Nephron (organoid): ENCODE measurements at regions not wholly inside any gene's neighbourhood (a gene's known extent, or its start where the extent isn't known, plus 50 kb on each side); places are given as distances from the start of the nearest gene placed in this dataset.

Experiments
- H3K27ac Mint-ChIP-seq, 3 experiments: 2 replicates each; pipeline ENCODE4 v1.8.0; 2020; ENCODE audit warnings: mixed read lengths in 3 of 3, mild to moderate bottlenecking in 2 of 3, moderate library complexity in 1 of 3
- H3K27me3 Mint-ChIP-seq: 2 replicates; pipeline ENCODE4 v1.8.0; 2021; ENCODE audit warnings: low read depth, mild to moderate bottlenecking, moderate library complexity, mixed read lengths
- H3K36me3 Mint-ChIP-seq: 2 replicates; pipeline ENCODE4 v1.8.0; 2020; ENCODE audit warnings: low read depth, mixed read lengths
- H3K4me1 Mint-ChIP-seq: 2 replicates; pipeline ENCODE4 v1.8.0; 2020; ENCODE audit warnings: mixed read lengths
- H3K4me3 Mint-ChIP-seq, 3 experiments: 2 replicates each; pipeline ENCODE4 v1.8.0; 2020; ENCODE audit warnings: mild to moderate bottlenecking in 3 of 3, mixed read lengths in 3 of 3, moderate library complexity in 2 of 3
- H3K9me3 Mint-ChIP-seq: 2 replicates; pipeline ENCODE4 v1.8.0; 2020; ENCODE audit warnings: mixed read lengths
- TF ChIP-seq, protein P1 (sequence below), 3 experiments: fragments of 200-600 bp; sonication (generic); IDR thresholded peaks; one replicate each; pipeline ENCODE4 v1.5.0; 2021; ENCODE audit warnings: antibody characterized with exemption in 3 of 3; ENCODE audit not compliant: unreplicated experiment in 3 of 3

DNA sequence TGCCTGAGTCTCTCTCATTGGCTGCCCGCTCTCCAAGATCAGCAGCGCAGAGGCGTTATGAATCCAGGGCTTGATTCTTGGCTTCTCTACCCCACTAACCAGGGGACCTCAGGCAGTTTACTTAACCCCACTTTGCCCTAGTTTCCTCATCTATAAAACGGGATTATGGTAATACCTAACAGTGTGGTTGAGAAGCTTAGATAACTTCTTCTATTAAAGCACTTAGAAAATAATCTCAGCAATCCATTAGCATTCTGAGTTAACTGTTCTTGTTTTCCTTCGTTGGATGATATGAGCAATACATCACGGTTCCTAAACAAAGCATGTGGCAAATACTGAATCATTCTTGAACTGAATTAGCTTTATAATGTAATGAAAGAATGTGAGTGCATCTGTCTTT, 116.3 kb upstream of the FKBP1C start:
- no peaks in the 10 kb centered on the region for H3K36me3 Mint-ChIP-seq
- H3K4me1 Mint-ChIP-seq = no peaks in the 10 kb centered on the region
- no peaks in the 10 kb centered on the region for H3K27me3 Mint-ChIP-seq
- TF ChIP-seq, protein P1, sequence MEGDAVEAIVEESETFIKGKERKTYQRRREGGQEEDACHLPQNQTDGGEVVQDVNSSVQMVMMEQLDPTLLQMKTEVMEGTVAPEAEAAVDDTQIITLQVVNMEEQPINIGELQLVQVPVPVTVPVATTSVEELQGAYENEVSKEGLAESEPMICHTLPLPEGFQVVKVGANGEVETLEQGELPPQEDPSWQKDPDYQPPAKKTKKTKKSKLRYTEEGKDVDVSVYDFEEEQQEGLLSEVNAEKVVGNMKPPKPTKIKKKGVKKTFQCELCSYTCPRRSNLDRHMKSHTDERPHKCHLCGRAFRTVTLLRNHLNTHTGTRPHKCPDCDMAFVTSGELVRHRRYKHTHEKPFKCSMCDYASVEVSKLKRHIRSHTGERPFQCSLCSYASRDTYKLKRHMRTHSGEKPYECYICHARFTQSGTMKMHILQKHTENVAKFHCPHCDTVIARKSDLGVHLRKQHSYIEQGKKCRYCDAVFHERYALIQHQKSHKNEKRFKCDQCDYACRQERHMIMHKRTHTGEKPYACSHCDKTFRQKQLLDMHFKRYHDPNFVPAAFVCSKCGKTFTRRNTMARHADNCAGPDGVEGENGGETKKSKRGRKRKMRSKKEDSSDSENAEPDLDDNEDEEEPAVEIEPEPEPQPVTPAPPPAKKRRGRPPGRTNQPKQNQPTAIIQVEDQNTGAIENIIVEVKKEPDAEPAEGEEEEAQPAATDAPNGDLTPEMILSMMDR (IDR thresholded peaks at IDR 0.05; ENCODE audit: unreplicated experiment in 3 of 3) = no peak
- H3K9me3 Mint-ChIP-seq = no peaks in the 10 kb centered on the region
- H3K27ac Mint-ChIP-seq = no peak overlapping the region
- no peak overlapping the region for H3K4me3 Mint-ChIP-seq

GRCh38 chr6:63097222-63097621, 114.0 kb upstream of the FKBP1C start:
- TF ChIP-seq, protein P1 (IDR thresholded peaks at IDR 0.05; ENCODE audit: unreplicated experiment in 3 of 3) = no peak
- no peaks in the 10 kb centered on the region for H3K27me3 Mint-ChIP-seq
- no peak overlapping the region for H3K4me3 Mint-ChIP-seq
- no peak overlapping the region for H3K27ac Mint-ChIP-seq
- H3K9me3 Mint-ChIP-seq = no peaks in the 10 kb centered on the region
- H3K4me1 Mint-ChIP-seq = no peaks in the 10 kb centered on the region
- no peaks in the 10 kb centered on the region for H3K36me3 Mint-ChIP-seq

DNA sequence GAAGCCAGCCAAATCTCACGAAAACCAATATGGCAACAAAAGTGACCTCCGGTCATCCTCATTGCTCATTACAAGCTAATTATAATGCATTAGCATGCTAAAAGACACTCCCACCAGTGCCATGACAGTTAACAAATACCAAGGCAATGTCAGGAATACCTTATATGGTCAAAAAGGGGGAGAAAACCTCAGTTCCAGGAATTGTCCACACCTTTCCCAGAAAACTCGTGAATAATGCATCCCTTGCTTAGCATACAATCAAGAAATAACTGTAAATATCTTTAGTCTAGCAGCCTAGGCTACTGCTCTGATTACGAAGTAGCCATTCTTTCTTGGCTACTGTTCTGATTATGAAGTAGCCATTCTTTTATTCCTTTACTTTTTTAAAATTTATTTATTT, 112.5 kb upstream of the FKBP1C start:
- Mint-ChIP-seq H3K27me3 (no peaks in the 10 kb centered on the region), H3K9me3 (no peaks in the 10 kb centered on the region), H3K27ac (no peak overlapping the region), H3K36me3 (no peaks in the 10 kb centered on the region), H3K4me1 (no peaks in the 10 kb centered on the region), H3K4me3 (no peak overlapping the region)
- TF ChIP-seq, protein P1 (IDR thresholded peaks at IDR 0.05; ENCODE audit: unreplicated experiment in 3 of 3) = no peak

DNA sequence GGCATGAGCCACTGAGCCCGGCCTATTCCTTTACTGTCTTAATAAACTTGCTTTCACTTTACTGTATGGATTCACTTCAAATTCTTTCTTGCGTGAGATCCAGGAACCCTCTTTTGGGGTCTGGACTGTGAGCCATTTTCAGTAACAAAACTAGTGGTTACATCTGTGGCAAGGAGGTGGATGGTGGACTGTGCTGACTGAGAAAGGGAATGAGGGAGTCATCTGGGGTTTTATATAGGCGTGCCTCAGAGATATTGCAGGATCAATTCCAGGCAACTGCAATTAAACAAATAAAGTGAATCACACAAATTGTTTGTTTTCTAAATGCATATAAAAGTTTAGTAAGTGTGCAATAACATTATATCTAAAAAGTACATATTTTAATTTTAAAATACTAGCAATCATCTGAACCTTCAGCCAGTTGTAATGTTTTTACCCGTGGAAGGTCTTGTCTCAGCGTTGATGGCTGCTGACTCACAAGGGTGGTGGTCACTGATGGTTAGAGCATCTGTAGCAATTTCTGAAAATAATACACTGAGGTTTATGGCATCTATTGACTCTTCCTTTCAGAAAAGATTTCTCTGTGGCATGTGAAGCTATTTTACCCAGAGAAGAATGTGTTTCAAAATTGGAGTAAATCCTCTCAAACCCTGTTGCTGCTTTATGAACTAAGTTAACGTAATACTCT, 111.4 kb upstream of the FKBP1C start:
- Mint-ChIP-seq H3K36me3 (no peaks in the 10 kb centered on the region), H3K27me3 (no peaks in the 10 kb centered on the region), H3K27ac (no peak overlapping the region), H3K4me1 (no peaks in the 10 kb centered on the region), H3K9me3 (no peaks in the 10 kb centered on the region), H3K4me3 (no peak overlapping the region)
- TF ChIP-seq, protein P1 (IDR thresholded peaks at IDR 0.05; ENCODE audit: unreplicated experiment in 3 of 3) = no peak

- TF ChIP-seq, protein P1 (IDR thresholded peaks at IDR 0.05; ENCODE audit: unreplicated experiment in 3 of 3) = no peak
- Mint-ChIP-seq H3K4me3 (no peak overlapping the region), H3K36me3 (no peaks in the 10 kb centered on the region), H3K9me3 (no peaks in the 10 kb centered on the region), H3K27me3 (no peaks in the 10 kb centered on the region), H3K4me1 (no peaks in the 10 kb centered on the region), H3K27ac (no peak overlapping the region)
These were observed 96.6 kb upstream of the FKBP1C start for GRCh38 chr6:63114610-63115211.

GRCh38 chr6:63121166-63121565, 90.1 kb upstream of the FKBP1C start:
- TF ChIP-seq, protein P1 (IDR thresholded peaks at IDR 0.05; ENCODE audit: unreplicated experiment in 3 of 3) = no peak
- Mint-ChIP-seq H3K27me3 (no peaks in the 10 kb centered on the region), H3K27ac (no peak overlapping the region), H3K4me1 (no peaks in the 10 kb centered on the region), H3K36me3 (no peaks in the 10 kb centered on the region), H3K9me3 (no peaks in the 10 kb centered on the region), H3K4me3 (no peak overlapping the region)
